ELF-1 (cell line): ENCODE measurements at regions not wholly inside any gene's neighbourhood (a gene's known extent, or its start where the extent isn't known, plus 50 kb on each side); places are given as distances from the start of the nearest gene placed in this dataset.
"Not testable (repeated sequence)": the region's sequence is repeated elsewhere in the genome, so short reads cannot be mapped to it uniquely, and the experiment has no call there.

Experiments
- DNase-seq: peaks from one replicate; pipeline ENCODE4 v3.0.0-alpha.2; 2016; ENCODE audit warnings: low read depth, low spot score

GRCh38 chr2:52710810-52711618 is 1056.6 kb upstream of the CHAC2 start:
- no peak for DNase-seq

GRCh38 chr2:52704251-52704650 is 1063.4 kb upstream of the CHAC2 start:
- no peak for DNase-seq

- DNase-seq: peak; percentile 5
Measured at GRCh38 chr2:52703004-52703403, 1064.6 kb upstream of the CHAC2 start.

- no peak for DNase-seq
Measured at GRCh38 chr2:52698408-52698807, 1069.2 kb upstream of the CHAC2 start.

DNA sequence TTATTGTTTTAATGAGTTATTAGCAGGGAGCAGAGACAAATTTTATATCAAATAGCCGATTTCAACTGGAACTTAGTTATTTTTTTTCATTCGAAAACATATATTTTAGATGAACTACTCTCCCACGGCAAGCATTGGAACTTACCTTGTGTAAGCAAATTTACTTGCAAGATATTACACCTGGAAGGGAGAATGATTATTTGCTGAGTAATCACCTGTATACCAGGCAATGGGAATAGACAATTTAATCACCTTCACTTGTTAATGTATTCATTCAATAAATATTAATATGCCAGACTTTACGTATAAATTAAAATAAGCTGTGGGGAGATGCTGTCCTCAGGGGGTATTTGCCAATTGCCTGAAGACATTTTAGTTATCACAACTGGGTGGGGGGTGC is 1069.9 kb upstream of the CHAC2 start:
- DNase-seq: no peak

- no peak for DNase-seq
Measured at GRCh38 chr2:52695731-52696130, 1071.9 kb upstream of the CHAC2 start.

DNA sequence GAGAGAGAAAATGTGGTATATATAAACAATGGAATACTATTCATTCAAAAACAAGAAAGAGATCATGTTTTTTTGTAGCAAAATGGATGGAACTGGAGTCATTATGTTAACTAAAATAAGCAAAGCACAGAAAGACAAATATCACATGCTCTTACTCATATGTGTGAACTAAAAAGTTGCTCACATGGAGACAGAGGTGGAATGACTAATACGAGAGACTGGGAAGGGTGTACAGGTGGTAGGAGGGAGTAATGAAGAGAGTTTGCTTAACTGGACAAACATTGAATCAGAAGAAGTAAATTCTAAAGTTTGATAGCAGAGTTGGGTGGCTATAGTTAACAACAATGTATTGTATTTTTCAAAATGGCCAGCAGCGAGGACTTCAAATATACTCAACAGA is 1080.7 kb upstream of the CHAC2 start:
- no peak for DNase-seq

DNA sequence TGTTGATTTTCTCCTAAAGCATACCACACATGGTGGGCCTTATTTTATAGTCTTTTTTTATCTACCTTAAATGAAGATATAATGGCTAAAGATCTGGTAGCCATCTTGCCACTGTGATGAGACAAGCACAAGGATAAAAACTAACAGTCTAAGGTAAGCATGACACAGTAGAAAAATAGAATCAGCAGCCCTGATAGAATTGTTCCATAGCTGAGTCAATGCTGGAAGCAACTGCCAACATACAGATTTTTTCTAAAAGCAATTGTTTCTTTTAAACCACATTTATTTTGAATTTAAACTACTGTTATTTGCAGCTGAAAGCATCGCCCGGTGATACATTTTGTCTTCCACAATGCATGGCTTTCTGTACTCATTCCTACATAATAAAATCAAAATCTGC is 1091.5 kb upstream of the CHAC2 start:
- no peak for DNase-seq

- no peak for DNase-seq
Measured at GRCh38 chr2:52668724-52669123, 1098.9 kb upstream of the CHAC2 start.

GRCh38 chr2:52659546-52659945 is 1108.1 kb upstream of the CHAC2 start:
- DNase-seq: no peak

- DNase-seq: no peak
Measured at GRCh38 chr2:52658598-52658997, 1109.0 kb upstream of the CHAC2 start.

- no peak for DNase-seq
Measured at GRCh38 chr2:52639692-52640091, 1127.9 kb upstream of the CHAC2 start.

DNA sequence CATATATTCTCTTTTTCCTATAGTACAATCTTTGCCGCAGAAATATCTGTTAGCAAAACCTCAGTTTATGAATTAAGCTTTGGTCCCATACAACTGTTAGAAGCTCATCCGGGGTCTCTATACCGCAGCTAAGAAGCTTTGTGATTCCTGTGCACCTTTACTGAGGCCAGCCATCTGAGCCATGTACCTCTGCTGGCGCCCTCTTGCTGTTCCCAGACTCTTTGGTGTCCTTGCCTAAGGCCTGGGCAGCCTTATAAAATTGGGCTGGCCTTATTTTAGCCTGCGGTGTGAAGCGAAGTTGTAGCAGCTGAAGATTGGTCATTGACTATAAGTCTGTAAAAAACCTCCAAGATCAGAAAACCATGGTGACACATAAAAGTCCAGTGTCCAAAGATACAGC is 1135.1 kb upstream of the CHAC2 start:
- no peak for DNase-seq

DNA sequence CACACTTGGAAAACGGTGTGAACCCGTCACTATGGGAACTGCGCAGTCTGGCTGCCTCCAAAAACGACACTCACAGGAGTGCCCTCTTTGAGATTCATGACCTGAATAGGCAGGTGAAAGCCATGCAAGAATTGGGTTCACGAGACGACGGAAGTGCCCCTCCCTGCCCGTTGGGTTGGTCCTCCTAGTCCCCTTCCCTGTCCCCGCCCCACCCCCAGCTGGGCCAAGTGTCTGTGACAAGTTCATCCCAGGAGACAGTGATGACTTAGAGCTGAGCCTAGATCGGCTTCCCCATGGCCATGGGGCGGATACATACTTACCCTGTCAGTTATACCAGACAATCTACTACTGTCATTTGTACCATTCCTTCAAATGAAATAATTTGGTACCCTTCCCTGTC is 1137.7 kb upstream of the CHAC2 start:
- no peak for DNase-seq

DNA sequence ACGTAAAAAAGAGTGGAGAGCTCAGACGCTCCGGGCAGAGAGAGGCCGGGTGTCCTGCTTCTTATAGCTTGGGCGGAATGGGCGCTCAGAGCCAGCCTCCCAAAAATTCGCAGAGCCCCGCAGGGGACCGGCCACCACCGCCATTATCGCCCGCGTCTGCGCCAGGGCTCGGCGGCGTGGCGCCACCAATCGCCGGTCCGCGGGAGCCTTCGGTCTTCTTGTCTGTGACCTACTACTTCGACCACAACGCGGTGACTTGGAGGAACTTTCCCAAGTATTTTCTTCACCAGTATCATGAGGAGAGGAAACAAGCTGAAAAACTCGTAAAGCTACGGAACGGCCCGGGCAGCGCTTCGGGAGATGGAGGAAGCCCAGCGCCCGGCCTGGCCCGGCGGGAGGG is 1138.1 kb upstream of the CHAC2 start:
- DNase-seq: no peak

DNA sequence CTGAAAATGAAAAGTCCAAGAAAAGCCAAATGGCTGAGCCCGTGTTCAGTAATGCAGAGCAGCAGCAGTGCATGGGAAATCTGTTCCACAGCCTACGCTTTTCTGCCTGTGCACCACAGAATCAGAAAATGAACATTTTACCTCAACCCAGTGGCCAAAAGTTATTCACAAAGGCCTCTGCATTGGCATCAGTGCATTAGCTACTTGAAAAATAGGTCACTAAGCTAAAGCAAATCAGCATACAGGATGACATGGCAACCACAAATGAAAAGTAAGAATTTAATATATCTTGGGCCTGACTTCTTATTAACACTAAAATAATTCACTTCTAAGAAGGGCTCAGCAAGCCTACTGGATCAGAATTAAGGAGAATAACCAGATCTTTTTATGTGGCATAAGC is 1145.3 kb upstream of the CHAC2 start:
- no peak for DNase-seq

DNA sequence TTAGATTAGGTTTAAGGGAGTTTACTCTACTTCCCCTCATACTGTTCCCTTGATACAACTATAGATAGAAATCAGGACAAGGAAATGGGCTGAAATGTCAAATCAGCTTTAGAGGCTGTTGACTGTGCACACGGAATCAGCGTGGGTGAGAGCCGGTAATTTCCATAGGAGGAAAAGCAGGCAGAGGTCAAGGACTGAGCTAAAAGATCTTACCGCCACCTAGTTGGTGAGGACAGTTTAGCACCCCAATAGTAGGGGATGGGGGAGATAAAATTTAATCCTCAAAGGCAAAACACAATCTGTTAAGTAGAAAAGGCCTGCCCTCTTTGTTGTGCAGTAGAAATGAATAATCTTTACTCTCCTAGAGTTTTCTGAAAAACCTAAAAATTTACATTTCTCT is 1154.5 kb upstream of the CHAC2 start:
- DNase-seq: peak; percentile 17

DNA sequence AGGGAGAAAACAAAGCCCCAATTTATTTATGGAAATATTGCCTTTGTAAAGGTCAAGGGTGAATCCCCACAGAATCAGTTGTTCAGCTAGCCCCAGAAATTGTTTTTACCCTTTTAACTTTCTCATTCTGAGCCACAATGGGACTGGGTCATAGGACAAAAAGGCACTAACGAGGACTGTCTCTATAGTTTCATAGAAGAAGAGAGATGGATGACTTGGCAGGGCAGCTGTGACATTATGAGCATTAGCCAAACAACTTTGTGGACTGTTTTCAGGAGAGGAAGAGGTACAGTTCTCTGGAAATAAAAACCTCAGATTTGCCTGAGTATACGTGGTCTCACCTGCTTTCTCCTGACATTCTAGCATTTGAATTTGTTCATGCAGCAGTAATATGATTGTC is 1155.8 kb upstream of the CHAC2 start:
- DNase-seq: no peak

DNA sequence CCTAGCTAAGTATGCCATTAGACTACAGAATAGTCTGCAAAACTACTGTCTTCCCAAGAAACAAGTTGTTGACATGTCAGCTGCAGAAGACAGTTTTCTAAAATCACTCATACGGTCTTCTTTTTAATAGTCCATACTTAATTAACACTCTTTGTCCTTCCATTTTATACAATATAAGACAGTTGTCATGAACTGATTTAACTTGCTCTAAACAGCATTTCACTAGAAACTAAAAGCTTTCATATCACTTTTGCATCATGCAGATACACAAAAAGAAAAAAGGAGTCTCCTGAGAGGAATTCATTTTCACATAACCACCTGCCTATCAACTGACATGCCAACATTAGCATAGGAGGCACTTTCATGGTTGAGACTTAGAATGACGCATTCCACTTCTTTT is 1159.6 kb upstream of the CHAC2 start:
- no peak for DNase-seq

- DNase-seq: no peak
Measured at GRCh38 chr2:52597346-52597745, 1170.3 kb upstream of the CHAC2 start.

- DNase-seq: no peak
Measured at GRCh38 chr2:52594026-52594425, 1173.6 kb upstream of the CHAC2 start.

DNA sequence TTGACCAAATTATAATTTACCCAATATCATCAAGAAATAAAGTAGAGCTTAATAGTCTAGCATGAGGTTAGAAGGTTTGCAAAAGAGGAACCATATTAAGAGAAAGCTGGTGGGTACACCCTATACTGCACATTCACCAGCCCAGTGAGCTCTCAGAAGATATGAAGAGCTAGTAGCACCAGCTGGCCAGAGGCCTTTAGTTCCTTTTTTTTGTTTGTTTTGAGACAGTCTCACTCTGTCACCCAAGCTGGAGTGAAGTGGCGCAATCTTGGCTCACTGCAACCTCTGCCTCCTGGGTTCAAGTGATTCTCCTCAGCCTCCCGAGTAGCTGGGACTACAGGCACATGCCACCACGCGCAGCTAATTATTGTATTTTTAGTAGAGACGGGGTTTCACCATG is 1183.5 kb upstream of the CHAC2 start:
- not testable (repeated sequence) for DNase-seq

- DNase-seq: no peak
Measured at GRCh38 chr2:52572469-52572894, 1195.1 kb upstream of the CHAC2 start.
